AG04449 (cell line): ENCODE measurements at regions not wholly inside any gene's neighbourhood (a gene's known extent, or its start where the extent isn't known, plus 50 kb on each side); places are given as distances from the start of the nearest gene placed in this dataset.

Source experiments
- CTCF ChIA-PET: fragments of 350-600 bp; formaldehyde crosslinking; extraction: SDS; loops from one replicate; lab custom pipeline; 2021; ENCODE audit warnings: antibody characterized with exemption; lab: Yijun Ruan, JAX
- POLR2A ChIA-PET: fragments of 400-600, 350-600 bp; formaldehyde crosslinking; extraction: SDS; loops from one replicate; lab custom pipeline; 2020; ENCODE audit warnings: antibody characterized with exemption, inconsistent platforms; lab: Yijun Ruan, JAX
- DNase-seq: peaks from one replicate; pipeline ENCODE4 v3.0.0-alpha.2; 2010; ENCODE audit warnings: low read depth, low spot score
- H3K4me3 ChIP-seq: 2 replicates; pipeline ENCODE4 v1.5.1; 2011; ENCODE audit warnings: low read depth, mild to moderate bottlenecking, control low read depth, low read length
- TF ChIP-seq, protein P1 (sequence below): IDR thresholded peaks from one replicate; pipeline ENCODE4 v1.5.1; 2011; ENCODE audit warnings: mild to moderate bottlenecking, moderate library complexity, low read length, control low read depth, inconsistent platforms; ENCODE audit not compliant: insufficient read depth; ENCODE audit errors: missing control alignments

- DNase-seq = no peak
- ChIA-PET CTCF (no interaction called here), POLR2A (no interaction called here)
- H3K4me3 ChIP-seq = no peak overlapping the region
- TF ChIP-seq, protein P1, sequence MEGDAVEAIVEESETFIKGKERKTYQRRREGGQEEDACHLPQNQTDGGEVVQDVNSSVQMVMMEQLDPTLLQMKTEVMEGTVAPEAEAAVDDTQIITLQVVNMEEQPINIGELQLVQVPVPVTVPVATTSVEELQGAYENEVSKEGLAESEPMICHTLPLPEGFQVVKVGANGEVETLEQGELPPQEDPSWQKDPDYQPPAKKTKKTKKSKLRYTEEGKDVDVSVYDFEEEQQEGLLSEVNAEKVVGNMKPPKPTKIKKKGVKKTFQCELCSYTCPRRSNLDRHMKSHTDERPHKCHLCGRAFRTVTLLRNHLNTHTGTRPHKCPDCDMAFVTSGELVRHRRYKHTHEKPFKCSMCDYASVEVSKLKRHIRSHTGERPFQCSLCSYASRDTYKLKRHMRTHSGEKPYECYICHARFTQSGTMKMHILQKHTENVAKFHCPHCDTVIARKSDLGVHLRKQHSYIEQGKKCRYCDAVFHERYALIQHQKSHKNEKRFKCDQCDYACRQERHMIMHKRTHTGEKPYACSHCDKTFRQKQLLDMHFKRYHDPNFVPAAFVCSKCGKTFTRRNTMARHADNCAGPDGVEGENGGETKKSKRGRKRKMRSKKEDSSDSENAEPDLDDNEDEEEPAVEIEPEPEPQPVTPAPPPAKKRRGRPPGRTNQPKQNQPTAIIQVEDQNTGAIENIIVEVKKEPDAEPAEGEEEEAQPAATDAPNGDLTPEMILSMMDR = no peak
Observed at GRCh38 chr1:172801771-172802322, 142.9 kb downstream of the FASLG start.

DNA sequence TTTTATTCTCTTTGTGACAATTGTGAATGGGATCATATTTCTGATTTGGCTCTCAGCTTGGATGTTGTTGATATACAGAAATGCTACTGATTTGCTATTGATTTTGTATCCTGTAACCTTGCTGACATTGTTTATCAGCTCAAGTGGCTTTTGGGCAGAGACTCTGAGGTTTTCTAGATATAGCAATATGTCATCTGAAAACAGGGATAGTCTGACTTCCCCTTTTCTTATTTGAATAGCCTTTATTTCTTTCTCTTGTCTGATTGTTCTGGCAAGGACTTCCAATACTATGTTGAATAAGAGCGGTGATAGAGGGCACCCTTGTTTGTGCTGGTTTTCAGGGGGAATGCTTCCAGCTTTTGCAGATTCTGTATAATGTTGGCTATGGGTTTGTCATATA is 150.8 kb downstream of the FASLG start:
- H3K4me3 ChIP-seq = no peak overlapping the region
- DNase-seq = no peak
- ChIA-PET POLR2A (no interaction called here), CTCF (no interaction called here)
- TF ChIP-seq, protein P1 = no peak

DNA sequence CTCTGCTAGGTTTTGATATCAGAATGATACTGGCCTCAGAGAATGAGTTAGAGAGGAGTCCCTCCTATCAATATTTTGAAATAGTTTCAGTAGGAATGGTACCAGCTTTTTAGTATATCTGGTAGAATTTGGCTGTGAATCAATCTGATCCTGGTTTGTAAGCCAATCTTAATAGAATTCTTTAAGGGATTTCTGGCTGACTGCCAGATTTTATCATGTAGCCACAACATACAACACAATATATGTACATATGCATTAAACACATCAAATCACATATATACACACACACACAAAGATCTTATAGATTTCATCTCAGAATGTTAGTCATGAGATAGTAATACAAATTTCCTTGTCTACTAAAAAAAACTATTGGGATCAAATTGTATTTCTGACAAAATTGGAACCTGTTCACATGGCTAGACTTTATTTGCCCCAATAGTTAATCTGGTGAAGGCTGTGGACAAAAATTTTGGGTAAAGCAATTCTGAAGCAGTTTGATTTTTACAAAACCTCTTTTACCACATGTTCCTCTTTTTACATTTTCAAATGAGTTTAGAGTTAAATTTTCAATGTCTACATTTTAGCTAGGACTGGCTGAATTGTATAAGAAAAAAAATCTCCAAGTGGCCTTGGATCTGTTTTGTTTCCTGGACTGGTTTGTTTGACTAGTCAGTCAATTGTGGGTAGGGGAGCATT is 151.7 kb downstream of the FASLG start:
- POLR2A ChIA-PET = no interaction called here
- no peak for DNase-seq
- CTCF ChIA-PET = no interaction called here
- no peak overlapping the region for H3K4me3 ChIP-seq
- TF ChIP-seq, protein P1 = no peak

DNA sequence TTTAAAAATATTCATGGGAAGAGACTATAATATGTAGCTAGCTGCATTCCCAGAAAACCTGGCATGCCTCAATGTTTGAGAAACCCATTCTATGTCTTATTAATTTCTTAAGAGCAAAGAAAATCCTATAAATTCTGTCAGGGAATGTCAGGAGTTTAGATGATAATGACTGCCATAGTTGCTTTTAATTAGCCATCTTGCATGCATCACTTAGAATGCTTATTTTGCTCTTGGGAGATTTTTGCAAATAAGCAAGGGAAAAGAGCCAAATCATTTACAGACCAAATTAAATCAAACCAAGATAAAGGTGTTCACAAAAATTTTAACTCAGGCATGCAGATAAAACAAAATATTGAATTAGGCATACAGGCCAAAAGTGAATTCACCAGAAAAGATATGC is 152.8 kb downstream of the FASLG start:
- TF ChIP-seq, protein P1 = no peak
- ChIA-PET POLR2A (no interaction called here), CTCF (no interaction called here)
- DNase-seq = no peak
- H3K4me3 ChIP-seq = no peak overlapping the region

- ChIA-PET CTCF (no interaction called here), POLR2A (no interaction called here)
- H3K4me3 ChIP-seq = no peak overlapping the region
- TF ChIP-seq, protein P1 = no peak
- no peak for DNase-seq
Observed at GRCh38 chr1:172812118-172812517, 153.2 kb downstream of the FASLG start.

DNA sequence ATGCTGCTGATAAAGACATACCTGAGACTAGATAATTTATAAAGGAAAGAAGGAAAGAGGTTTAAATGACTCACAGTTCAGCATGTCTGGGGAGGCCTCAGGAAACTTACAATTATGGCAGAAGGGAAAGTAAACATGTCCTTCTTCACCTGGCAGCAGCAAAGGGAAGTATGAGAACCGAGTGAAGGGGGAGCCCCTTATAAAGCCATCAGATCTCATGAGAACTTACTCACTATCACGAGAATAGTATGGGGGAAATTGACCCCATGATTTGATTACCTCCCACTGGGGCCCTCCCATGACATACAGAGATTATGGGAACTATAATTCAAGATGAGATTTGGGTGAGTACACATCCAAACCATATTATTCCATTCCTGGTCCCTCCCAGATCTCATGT is 154.4 kb downstream of the FASLG start:
- POLR2A ChIA-PET = no interaction called here
- no peak for DNase-seq
- CTCF ChIA-PET = no interaction called here
- H3K4me3 ChIP-seq = no peak overlapping the region
- TF ChIP-seq, protein P1 = no peak
